Spleen (tissue), 11 donors: ENCODE measurements at regions not wholly inside any gene's neighbourhood (a gene's known extent, or its start where the extent isn't known, plus 50 kb on each side); places are given as distances from the start of the nearest gene placed in this dataset.

ENCODE experiments used
- DNase-seq: peaks from one replicate; pipeline ENCODE4 v3.0.0-alpha.2; 2020
- H3K27ac ChIP-seq, 8 donors: fragments of 200-600 bp; sonication (generic) in 7 of 8; 1 replicate in 4 of 8; 2 replicates in 4 of 8; pipeline versions ENCODE4 v1.5.0 to v1.8.0; 2016 to 2021; ENCODE audit warnings: inconsistent platforms in 4 of 8, mild to moderate bottlenecking in 4 of 8, moderate library complexity in 1 of 8
- H3K27me3 ChIP-seq, 7 donors: fragments of 200-600 bp; sonication (generic) in 6 of 7; replicated peaks in 1 of 7; 1 replicate in 4 of 7; 2 replicates in 3 of 7; pipeline versions ENCODE4 v1.5.0 to v1.8.0; 2016 to 2021; ENCODE audit warnings: inconsistent platforms in 3 of 7, mild to moderate bottlenecking in 1 of 7
- H3K36me3 ChIP-seq, 6 donors: fragments of 200-600 bp; sonication (generic) in 5 of 6; 1 replicate in 4 of 6; 2 replicates in 2 of 6; pipeline versions ENCODE4 v1.5.0 to v1.8.0; 2016 to 2021; ENCODE audit warnings: inconsistent platforms in 2 of 6
- H3K4me1 ChIP-seq, 6 donors: fragments of 200-600 bp; sonication (generic) in 5 of 6; 1 replicate in 3 of 6; 2 replicates in 3 of 6; pipeline versions ENCODE4 v1.5.0 to v1.8.0; 2016 to 2021; ENCODE audit warnings: inconsistent platforms in 3 of 6
- H3K4me3 ChIP-seq, 8 donors: fragments of 200-600 bp; sonication (generic) in 7 of 8; 1 replicate in 4 of 8; 2 replicates in 4 of 8; pipeline versions ENCODE4 v1.5.0 to v1.8.0; 2016 to 2021; ENCODE audit warnings: inconsistent platforms in 4 of 8, mild to moderate bottlenecking in 4 of 8, moderate library complexity in 2 of 8
- H3K9me3 ChIP-seq, 8 donors: fragments of 200-600 bp; sonication (generic) in 7 of 8; 1 replicate in 4 of 8; 2 replicates in 4 of 8; pipeline versions ENCODE4 v1.5.0 to v1.8.0; 2016 to 2021; ENCODE audit warnings: inconsistent platforms in 4 of 8
- POLR2A ChIP-seq, 3 donors: fragments of 450-650 bp; IDR thresholded peaks; one replicate each; pipeline ENCODE4 v1.5.1; 2017; ENCODE audit warnings: antibody characterized with exemption in 3 of 3, mild to moderate bottlenecking in 1 of 3
- POLR2AphosphoS5 ChIP-seq, 3 donors: sonication (generic); formaldehyde crosslinking; IDR thresholded peaks; one replicate each; pipeline ENCODE4 v1.5.1; 2017; ENCODE audit warnings: antibody characterized with exemption in 3 of 3
- WGBS, 5 donors: extraction: QIAGEN DNeasy Blood & Tissue Kit in 3 of 5; methylation state at CpG; one replicate each; pipeline versions ENCODE4 v1.1.5 to v1.1.7; 2013 to 2018; 5-methylcytosine and 5-hydroxymethylcytosine counted together
- intact Hi-C: fragments of 100-400 bp; cut with DNase I; formaldehyde crosslinking; loops from one replicate; pipeline ENCODE4 v1.15.0; 2023; ENCODE audit warnings: low total_unique reads
- TF ChIP-seq, protein P1 (sequence below), 11 experiments: fragments of 200-600 bp in 7 of 11; fragments of 450-650 bp in 4 of 11; sonication (generic) in 4 of 11; IDR thresholded peaks in 8 of 11; conservative IDR thresholded peaks in 3 of 11; 1 replicate in 7 of 11; 2 replicates in 4 of 11; pipeline versions ENCODE4 v1.4.0 to v1.8.0; 2016 to 2021; ENCODE audit warnings: antibody characterized with exemption in 11 of 11, inconsistent platforms in 4 of 11, mild to moderate bottlenecking in 1 of 11
- donor health status: healthy with polysubstance abuse.
- donor health status: DM: no; HTN: no; CAD: no; lungs with moderate emphysema.
- donor health status: DM: no; HTN: no; CAD: no.
- donor health status: Bipolar disorder and iron deficiency.
- donor health status: healthy.
- donor health status: DM: no; HTN: no; CAD: no.
- donor health status: DM: yes; HTN: yes; CAD: no.

DNA sequence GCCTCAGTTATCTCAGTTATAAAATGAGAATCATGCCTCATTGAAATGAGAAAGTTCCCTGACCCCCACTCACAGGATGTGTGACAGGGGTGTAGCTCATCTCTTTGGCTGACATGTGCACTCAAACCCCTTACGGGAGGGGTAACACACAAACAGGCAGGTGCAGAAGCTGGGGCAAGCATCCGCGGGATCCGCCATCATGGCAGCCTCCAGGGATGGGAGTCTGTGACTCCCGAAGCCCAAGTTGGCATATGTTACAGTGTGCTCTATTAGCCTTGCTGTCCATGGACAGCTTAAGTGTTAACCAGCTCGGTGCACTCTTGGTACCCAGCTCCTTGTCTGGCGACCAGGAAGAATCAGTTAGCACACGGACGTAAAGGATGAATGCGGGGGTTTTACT, 822.7 kb upstream of the SEMA6D start:
- H3K9me3 ChIP-seq = peaks cover 0 to 20% (median 2%) of the 10 kb centered on the region in 8 donors
- no peak overlapping the region for H3K27ac ChIP-seq
- no peaks in the 10 kb centered on the region for H3K36me3 ChIP-seq
- TF ChIP-seq POLR2AphosphoS5 (IDR thresholded peaks at IDR 0.05) (no peak), POLR2A (IDR thresholded peaks at IDR 0.05) (no peak)
- TF ChIP-seq, protein P1, sequence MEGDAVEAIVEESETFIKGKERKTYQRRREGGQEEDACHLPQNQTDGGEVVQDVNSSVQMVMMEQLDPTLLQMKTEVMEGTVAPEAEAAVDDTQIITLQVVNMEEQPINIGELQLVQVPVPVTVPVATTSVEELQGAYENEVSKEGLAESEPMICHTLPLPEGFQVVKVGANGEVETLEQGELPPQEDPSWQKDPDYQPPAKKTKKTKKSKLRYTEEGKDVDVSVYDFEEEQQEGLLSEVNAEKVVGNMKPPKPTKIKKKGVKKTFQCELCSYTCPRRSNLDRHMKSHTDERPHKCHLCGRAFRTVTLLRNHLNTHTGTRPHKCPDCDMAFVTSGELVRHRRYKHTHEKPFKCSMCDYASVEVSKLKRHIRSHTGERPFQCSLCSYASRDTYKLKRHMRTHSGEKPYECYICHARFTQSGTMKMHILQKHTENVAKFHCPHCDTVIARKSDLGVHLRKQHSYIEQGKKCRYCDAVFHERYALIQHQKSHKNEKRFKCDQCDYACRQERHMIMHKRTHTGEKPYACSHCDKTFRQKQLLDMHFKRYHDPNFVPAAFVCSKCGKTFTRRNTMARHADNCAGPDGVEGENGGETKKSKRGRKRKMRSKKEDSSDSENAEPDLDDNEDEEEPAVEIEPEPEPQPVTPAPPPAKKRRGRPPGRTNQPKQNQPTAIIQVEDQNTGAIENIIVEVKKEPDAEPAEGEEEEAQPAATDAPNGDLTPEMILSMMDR (IDR thresholded peaks at IDR 0.05 in 8 of 11, conservative IDR thresholded peaks at IDR 0.05 in 3 of 11) = no peak
- DNase-seq = no peak
- 91 to 97% (median 95%) methylated on average over 10 of the region's 10 CpGs for WGBS, 5 donors
- no peaks in the 10 kb centered on the region for H3K4me1 ChIP-seq
- H3K4me3 ChIP-seq = no peak overlapping the region
- intact Hi-C loops = no loop called here
- no peaks in the 10 kb centered on the region for H3K27me3 ChIP-seq

DNA sequence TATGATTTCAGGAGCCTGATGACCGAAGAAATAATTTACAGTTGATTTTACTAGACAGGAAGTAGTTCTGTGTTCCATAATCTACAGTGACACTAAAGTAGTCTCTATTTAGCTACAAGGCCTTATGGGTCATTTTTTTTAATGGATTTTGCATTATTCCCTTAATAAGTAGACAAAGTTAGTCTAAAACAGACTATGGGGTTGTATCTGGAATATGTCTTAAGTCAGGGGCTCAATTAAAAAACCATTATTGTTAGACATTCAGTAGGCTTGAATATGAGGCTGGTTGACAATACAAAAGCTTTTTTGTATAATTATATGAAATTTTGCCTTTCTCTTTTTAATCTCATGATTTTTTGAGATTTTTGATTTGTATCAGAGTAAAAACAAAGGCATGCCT, 820.0 kb upstream of the SEMA6D start:
- DNase-seq = no peak
- H3K27me3 ChIP-seq = no peaks in the 10 kb centered on the region
- WGBS, 5 donors = 63 to 77% (median 64%) methylated on average over 1 of the region's 1 CpG
- no peak for TF ChIP-seq POLR2AphosphoS5 (IDR thresholded peaks at IDR 0.05)
- no peaks in the 10 kb centered on the region for H3K36me3 ChIP-seq
- H3K4me3 ChIP-seq = no peak overlapping the region
- no peaks in the 10 kb centered on the region for H3K4me1 ChIP-seq
- peaks cover 0 to 15% (median 6%) of the 10 kb centered on the region in 8 donors for H3K9me3 ChIP-seq
- intact Hi-C loops = no loop called here
- no peak overlapping the region for H3K27ac ChIP-seq

DNA sequence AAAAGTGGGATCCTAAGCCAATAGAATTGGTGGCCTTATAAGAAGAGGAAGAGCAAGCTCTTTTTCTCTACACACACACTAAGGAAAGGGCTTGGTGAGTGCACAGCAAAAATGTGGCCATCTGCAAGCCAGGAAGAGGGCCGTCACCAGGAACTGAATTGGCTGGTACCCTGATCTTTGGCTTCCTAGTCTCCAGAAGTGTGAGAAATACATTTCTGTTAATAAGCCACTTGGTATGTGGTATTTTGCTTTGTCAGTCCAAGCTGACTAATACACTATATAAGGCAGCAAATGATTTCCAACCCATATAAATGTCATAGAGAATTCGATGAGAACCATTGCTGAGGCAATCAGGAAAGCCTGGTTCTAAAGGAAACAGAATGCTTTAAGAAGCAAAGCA, 816.3 kb upstream of the SEMA6D start:
- H3K9me3 ChIP-seq = peaks cover 0 to 7% (median 0%) of the 10 kb centered on the region in 8 donors
- no peak for DNase-seq

DNA sequence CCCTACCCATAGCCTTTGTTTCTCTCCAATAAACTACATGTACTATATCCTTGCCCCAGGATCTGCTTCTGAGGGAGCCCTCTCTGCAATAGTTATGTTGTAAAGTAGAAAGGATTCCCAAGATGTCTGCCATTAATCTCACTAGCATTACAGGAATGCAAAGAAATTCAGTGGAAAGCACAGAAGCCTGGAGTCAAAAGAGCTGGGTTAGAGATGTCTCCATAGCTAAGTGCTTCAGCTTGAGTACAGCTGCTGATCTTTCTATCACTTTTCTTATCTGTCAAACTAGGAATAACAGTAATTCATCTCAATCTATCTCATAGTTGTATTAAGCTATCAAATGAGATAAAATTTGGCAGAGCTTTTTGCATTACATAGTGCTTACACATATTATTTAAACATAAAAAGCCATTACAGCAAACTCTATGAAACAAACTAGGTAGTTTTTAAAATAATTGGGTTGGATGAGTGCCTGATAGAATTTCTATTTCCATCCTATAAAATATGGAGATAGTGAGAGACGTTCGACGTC, 799.5 kb upstream of the SEMA6D start:
- no peak overlapping the region for H3K27ac ChIP-seq
- no peaks in the 10 kb centered on the region for H3K36me3 ChIP-seq
- 73 to 82% (median 78%) methylated on average over 3 of the region's 3 CpGs for whole genome bisulfite sequencing, 5 donors
- TF ChIP-seq POLR2AphosphoS5 (IDR thresholded peaks at IDR 0.05) (no peak), POLR2A (IDR thresholded peaks at IDR 0.05) (no peak)
- intact Hi-C loops = loop anchor here (10.0 kb wide), 1 partner anchor 57 kb away; no protein-coding TSS in a partner anchor
- H3K9me3 ChIP-seq = peaks cover 0 to 9% (median under 1%) of the 10 kb centered on the region in 8 donors
- H3K27me3 ChIP-seq = no peaks in the 10 kb centered on the region
- DNase-seq = no peak
- no peak overlapping the region for H3K4me3 ChIP-seq
- H3K4me1 ChIP-seq = peaks cover 0 to 3% (median 0%) of the 10 kb centered on the region in 6 donors

More for the DNA sequence above, 816.3 kb upstream of the SEMA6D start:
- TF ChIP-seq POLR2AphosphoS5 (IDR thresholded peaks at IDR 0.05) = no peak
- TF ChIP-seq, protein P1 (IDR thresholded peaks at IDR 0.05 in 8 of 11, conservative IDR thresholded peaks at IDR 0.05 in 3 of 11) = no peak
- TF ChIP-seq POLR2A (IDR thresholded peaks at IDR 0.05) = no peak
- H3K4me1 ChIP-seq = no peaks in the 10 kb centered on the region
- H3K36me3 ChIP-seq = no peaks in the 10 kb centered on the region
- intact Hi-C loops = no loop called here
- H3K27me3 ChIP-seq = no peaks in the 10 kb centered on the region
- 65 to 74% (median 71%) methylated on average over 2 of the region's 2 CpGs for WGBS, 5 donors
- H3K4me3 ChIP-seq = no peak overlapping the region
- no peak overlapping the region for H3K27ac ChIP-seq

DNA sequence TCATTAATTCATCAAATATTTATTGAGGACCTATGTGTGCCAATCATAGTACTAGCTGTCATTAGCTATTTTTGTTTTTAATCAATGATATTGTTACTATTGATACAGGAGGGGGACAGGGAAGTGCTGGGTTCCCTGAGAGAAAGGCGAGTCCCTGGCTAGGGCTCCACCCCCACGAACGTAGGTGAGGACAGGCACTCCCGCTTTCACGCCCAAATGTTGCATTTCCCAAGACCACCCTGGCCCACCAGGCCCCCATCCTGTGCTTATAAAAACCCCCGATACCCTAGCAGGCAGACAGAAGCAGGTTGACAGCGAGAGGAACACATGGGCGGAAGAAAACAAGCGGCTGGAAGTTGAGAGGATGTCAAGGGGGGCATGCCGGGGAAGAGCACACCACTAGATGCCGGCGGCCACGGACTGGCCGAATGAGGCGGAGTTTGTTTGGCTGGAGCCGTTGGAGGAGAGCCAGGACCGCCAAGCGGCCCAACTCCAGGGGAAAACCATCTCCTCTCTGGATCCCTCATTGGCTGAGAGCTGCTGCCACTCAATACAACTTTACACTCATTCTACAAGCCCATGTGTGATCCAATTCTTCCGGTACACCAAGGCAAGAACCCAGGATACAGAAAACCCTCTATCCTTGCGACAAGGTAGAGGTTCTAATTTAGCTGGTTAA, 798.7 kb upstream of the SEMA6D start:
- Histone ChIP-seq H3K36me3 (no peaks in the 10 kb centered on the region), H3K9me3 (peaks cover 0 to 9% (median 0%) of the 10 kb centered on the region in 8 donors), H3K4me1 (peaks cover 0 to 3% (median 0%) of the 10 kb centered on the region in 6 donors), H3K27ac (no peak overlapping the region), H3K4me3 (no peak overlapping the region), H3K27me3 (no peaks in the 10 kb centered on the region)
- no peak for DNase-seq
- WGBS, 5 donors = 82 to 90% (median 84%) methylated on average over 20 of the region's 20 CpGs
- intact Hi-C loops = loop anchor here (10.0 kb wide), 1 partner anchor 56 kb away; no protein-coding TSS in a partner anchor
- TF ChIP-seq POLR2A (IDR thresholded peaks at IDR 0.05) (no peak), POLR2AphosphoS5 (IDR thresholded peaks at IDR 0.05) (no peak)
- TF ChIP-seq, protein P1 (IDR thresholded peaks at IDR 0.05 in 8 of 11, conservative IDR thresholded peaks at IDR 0.05 in 3 of 11) = no peak
